ENCODE measurements at regions not wholly inside any gene's neighbourhood (a gene's known extent, or its start where the extent isn't known, plus 50 kb on each side); places are given as distances from the start of the nearest gene placed in this dataset.

DNA sequence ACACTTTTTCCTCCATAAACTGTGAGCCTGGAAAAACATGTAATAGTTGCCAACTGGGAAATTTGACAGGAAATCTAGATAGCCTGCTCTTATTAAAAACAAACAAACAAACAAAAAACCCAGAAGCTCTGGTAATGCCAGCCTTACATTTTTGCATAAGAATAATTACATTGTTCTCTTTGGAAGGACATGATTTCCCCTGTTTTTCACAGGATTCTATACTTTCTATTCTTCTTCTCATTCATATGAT lies 137.9 kb downstream of the AEBP2 start:
- DNase-seq (ENCODE audit: low spot score): no peak
- peaks cover 3% of the 10 kb centered on the region for H3K36me3 Mint-ChIP-seq (ENCODE audit: low read depth)
- H3K9me3 Mint-ChIP-seq (ENCODE audit: low read depth): peaks cover under 1% of the 10 kb centered on the region
- H3K27ac Mint-ChIP-seq (ENCODE audit: unreplicated experiment): peak overlapping the region; percentile 36
- peaks cover 51% of the 10 kb centered on the region for H3K4me1 Mint-ChIP-seq (ENCODE audit: low read depth)
- no peaks in the 10 kb centered on the region for H3K27me3 Mint-ChIP-seq (ENCODE audit: low read depth)
- no peak for TF ChIP-seq CTCF (IDR thresholded peaks at IDR 0.05)
- no peak overlapping the region for H3K4me3 Mint-ChIP-seq (ENCODE audit: unreplicated experiment)

DNA sequence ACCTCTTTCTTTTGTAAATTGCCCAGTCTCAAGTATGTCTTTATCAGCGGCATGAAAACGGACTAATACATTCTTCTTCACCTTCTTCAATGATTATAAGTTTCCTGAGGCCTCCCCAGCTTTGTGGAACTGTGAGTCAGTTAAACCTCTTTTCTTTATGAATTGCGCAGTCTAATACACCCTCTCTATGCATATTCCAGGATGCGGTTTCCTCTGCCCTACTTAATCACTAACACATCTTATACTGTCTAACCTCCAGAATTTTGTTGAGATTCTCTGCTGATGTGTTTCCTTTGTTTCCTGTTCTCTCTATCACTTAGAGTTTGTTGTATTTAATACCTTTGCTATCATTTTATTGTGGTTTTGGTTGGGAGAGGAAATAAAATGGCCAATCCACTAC lies 145.4 kb downstream of the AEBP2 start:
- no peak for TF ChIP-seq CTCF (IDR thresholded peaks at IDR 0.05)
- H3K27ac Mint-ChIP-seq (ENCODE audit: unreplicated experiment): no peak overlapping the region

DNA sequence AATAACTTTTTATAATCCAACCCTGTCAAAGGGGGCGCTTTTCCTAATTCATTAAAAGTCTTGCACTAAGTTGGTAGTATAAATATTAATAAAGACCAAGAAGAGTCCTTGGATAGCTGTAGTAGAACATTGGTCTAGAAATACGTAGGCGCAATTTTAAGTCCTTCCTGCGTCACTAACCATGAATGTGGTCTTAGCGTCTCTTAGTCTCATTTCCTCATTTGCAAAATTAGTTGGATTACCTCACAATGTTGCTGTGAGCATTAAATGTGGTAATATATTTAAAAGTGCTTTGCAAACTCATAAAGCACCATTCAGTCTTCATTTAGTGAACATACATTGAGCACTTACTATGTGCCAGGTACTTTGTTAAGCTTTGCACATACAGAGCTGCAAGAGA lies 149.7 kb downstream of the AEBP2 start:
- Mint-ChIP-seq H3K4me1 (ENCODE audit: low read depth) (no peaks in the 10 kb centered on the region), H3K4me3 (ENCODE audit: unreplicated experiment) (no peak overlapping the region), H3K36me3 (ENCODE audit: low read depth) (peaks cover 6% of the 10 kb centered on the region), H3K9me3 (ENCODE audit: low read depth) (no peaks in the 10 kb centered on the region), H3K27me3 (ENCODE audit: low read depth) (no peaks in the 10 kb centered on the region), H3K27ac (ENCODE audit: unreplicated experiment) (no peak overlapping the region)
- TF ChIP-seq CTCF (IDR thresholded peaks at IDR 0.05): no peak
- no peak for DNase-seq (ENCODE audit: low spot score)

More for the DNA sequence above, 145.4 kb downstream of the AEBP2 start:
- peaks cover 15% of the 10 kb centered on the region for H3K36me3 Mint-ChIP-seq (ENCODE audit: low read depth)
- H3K27me3 Mint-ChIP-seq (ENCODE audit: low read depth): no peaks in the 10 kb centered on the region
- no peaks in the 10 kb centered on the region for H3K4me1 Mint-ChIP-seq (ENCODE audit: low read depth)
- no peak overlapping the region for H3K4me3 Mint-ChIP-seq (ENCODE audit: unreplicated experiment)
- DNase-seq (ENCODE audit: low spot score): no peak
- H3K9me3 Mint-ChIP-seq (ENCODE audit: low read depth): peaks cover 8% of the 10 kb centered on the region

GRCh38 chr12:19591951-19592350 lies 152.7 kb downstream of the AEBP2 start:
- Mint-ChIP-seq H3K9me3 (ENCODE audit: low read depth) (no peaks in the 10 kb centered on the region), H3K27me3 (ENCODE audit: low read depth) (no peaks in the 10 kb centered on the region), H3K27ac (ENCODE audit: unreplicated experiment) (no peak overlapping the region), H3K4me3 (ENCODE audit: unreplicated experiment) (no peak overlapping the region), H3K36me3 (ENCODE audit: low read depth) (no peaks in the 10 kb centered on the region), H3K4me1 (ENCODE audit: low read depth) (peaks cover 11% of the 10 kb centered on the region)
- no peak for TF ChIP-seq CTCF (IDR thresholded peaks at IDR 0.05)
- no peak for DNase-seq (ENCODE audit: low spot score)

- TF ChIP-seq CTCF (IDR thresholded peaks at IDR 0.05): no peak
- Mint-ChIP-seq H3K4me1 (ENCODE audit: low read depth) (peaks cover 11% of the 10 kb centered on the region), H3K36me3 (ENCODE audit: low read depth) (no peaks in the 10 kb centered on the region), H3K9me3 (ENCODE audit: low read depth) (no peaks in the 10 kb centered on the region), H3K27ac (ENCODE audit: unreplicated experiment) (no peak overlapping the region), H3K27me3 (ENCODE audit: low read depth) (no peaks in the 10 kb centered on the region), H3K4me3 (ENCODE audit: unreplicated experiment) (no peak overlapping the region)
- DNase-seq (ENCODE audit: low spot score): no peak
Measured at GRCh38 chr12:19596434-19597166, 157.3 kb downstream of the AEBP2 start.

Data from chondrocyte (in vitro differentiated cells).